WTC11 (cell line): ENCODE measurements at regions not wholly inside any gene's neighbourhood (a gene's known extent, or its start where the extent isn't known, plus 50 kb on each side); places are given as distances from the start of the nearest gene placed in this dataset.
A peak's percentile ranks its signal among the peaks of the same experiment; 100 is the strongest.

Experiments used
- ATAC-seq: fragments of 200-7000 bp; cut with Tn5 transposase; 2 replicates; pipeline ENCODE4 v1.10.0; 2021; ENCODE audit warnings: mild to moderate bottlenecking, moderate library complexity
- CTCF ChIA-PET: fragments of 300-600 bp; sonication (Branson Sonifier 250); formaldehyde crosslinking; loops from one replicate; lab custom pipeline; 2021; ENCODE audit warnings: antibody characterized with exemption; lab: Charles Lee
- POLR2A ChIA-PET: fragments of 350-600 bp; sonication (Branson Sonifier 250); formaldehyde crosslinking; loops from one replicate; lab custom pipeline; 2021; ENCODE audit warnings: antibody characterized with exemption; lab: Charles Lee
- DNase-seq: peaks from one replicate; pipeline ENCODE4 v3.0.0; 2021; ENCODE audit warnings: low spot score
- H3K27ac Mint-ChIP-seq: 2 replicates; pipeline ENCODE4 v1.8.0; 2021; ENCODE audit warnings: mixed read lengths
- H3K27me3 Mint-ChIP-seq: 2 replicates; pipeline ENCODE4 v1.8.0; 2021; ENCODE audit warnings: low read depth, mild to moderate bottlenecking, moderate library complexity, mixed read lengths
- H3K36me3 Mint-ChIP-seq: 2 replicates; pipeline ENCODE4 v1.8.0; 2021; ENCODE audit warnings: mixed read lengths
- H3K4me1 Mint-ChIP-seq: 2 replicates; pipeline ENCODE4 v1.8.0; 2022; ENCODE audit warnings: mixed read lengths
- H3K4me3 Mint-ChIP-seq: 2 replicates; pipeline ENCODE4 v1.8.0; 2021; ENCODE audit warnings: mild to moderate bottlenecking, moderate library complexity, mixed read lengths
- H3K9me3 Mint-ChIP-seq: 2 replicates; pipeline ENCODE4 v1.8.0; 2021; ENCODE audit warnings: mixed read lengths
- CBFB ChIP-seq: sonication (generic); formaldehyde crosslinking; IDR thresholded peaks from 2 replicates; pipeline ENCODE4 v1.8.1; 2022; ENCODE audit warnings: mild to moderate bottlenecking, low read depth, missing genetic modification reagents
- ESRRA ChIP-seq: sonication (generic); formaldehyde crosslinking; IDR thresholded peaks from 2 replicates; pipeline ENCODE4 v1.8.1; 2022; ENCODE audit warnings: mild to moderate bottlenecking, missing genetic modification reagents, borderline replicate concordance
- GTF2I ChIP-seq: fragments of 250-450 bp; sonication (Bioruptor Pico); conservative IDR thresholded peaks from 2 replicates; pipeline ENCODE4 v1.4.0; 2021; ENCODE audit warnings: mild to moderate bottlenecking
- MXD4 ChIP-seq: fragments of 250-450 bp; sonication (Bioruptor Pico); IDR thresholded peaks from 2 replicates; pipeline ENCODE4 v1.8.0; 2021; ENCODE audit warnings: mild to moderate bottlenecking, moderate library complexity, borderline replicate concordance
- OVOL2 ChIP-seq: fragments of 250-450 bp; sonication (Bioruptor Pico); IDR thresholded peaks from 2 replicates; pipeline ENCODE4 v1.9.0; 2021; ENCODE audit warnings: mild to moderate bottlenecking, borderline replicate concordance
- SMAD3 ChIP-seq: sonication (generic); formaldehyde crosslinking; IDR thresholded peaks from 2 replicates; pipeline ENCODE4 v1.8.0; 2022; ENCODE audit warnings: missing genetic modification reagents, mild to moderate bottlenecking, borderline replicate concordance
- SP1 ChIP-seq: sonication (generic); formaldehyde crosslinking; conservative IDR thresholded peaks from 2 replicates; pipeline ENCODE4 v1.8.1; 2022; ENCODE audit warnings: missing genetic modification reagents
- TP53 ChIP-seq: sonication (generic); formaldehyde crosslinking; IDR thresholded peaks from 2 replicates; pipeline ENCODE4 v1.8.1; 2023; ENCODE audit warnings: mild to moderate bottlenecking, missing genetic modification reagents
- ZNF219 ChIP-seq: sonication (generic); formaldehyde crosslinking; IDR thresholded peaks from 2 replicates; pipeline ENCODE4 v1.8.0; 2023; ENCODE audit warnings: missing genetic modification reagents, mild to moderate bottlenecking, borderline replicate concordance
- TF ChIP-seq, protein P1 (sequence below): sonication (generic); formaldehyde crosslinking; IDR thresholded peaks from 2 replicates; pipeline ENCODE4 v1.8.1; 2022; ENCODE audit warnings: low read depth, mild to moderate bottlenecking, moderate library complexity, missing genetic modification reagents, borderline replicate concordance
- TF ChIP-seq, protein P2 (sequence below): sonication (generic); formaldehyde crosslinking; IDR thresholded peaks from 2 replicates; pipeline ENCODE4 v1.8.0; 2022; ENCODE audit warnings: mild to moderate bottlenecking, missing genetic modification reagents
- TF ChIP-seq, protein P3 (sequence below): sonication (generic); formaldehyde crosslinking; IDR thresholded peaks from 2 replicates; pipeline ENCODE4 v1.8.1; 2023; ENCODE audit warnings: mild to moderate bottlenecking, missing genetic modification reagents, moderate library complexity
- TF ChIP-seq, protein P4 (sequence below): fragments of 250-450 bp; sonication (Bioruptor Pico); conservative IDR thresholded peaks from 2 replicates; pipeline ENCODE4 v1.9.0; 2021; ENCODE audit warnings: mild to moderate bottlenecking
- TF ChIP-seq, protein P5 (sequence below): sonication (generic); formaldehyde crosslinking; IDR thresholded peaks from 2 replicates; pipeline ENCODE4 v1.8.1; 2022; ENCODE audit warnings: mild to moderate bottlenecking, moderate library complexity, missing genetic modification reagents
- TF ChIP-seq, protein P6 (sequence below): sonication (generic); formaldehyde crosslinking; conservative IDR thresholded peaks from 2 replicates; pipeline ENCODE4 v1.8.1; 2023; ENCODE audit warnings: mild to moderate bottlenecking, low read depth, missing genetic modification reagents, moderate library complexity
- TF ChIP-seq, protein P7 (sequence below): fragments of 250-450 bp; sonication (Bioruptor Pico); IDR thresholded peaks from 2 replicates; pipeline ENCODE4 v1.9.0; 2021; ENCODE audit warnings: mild to moderate bottlenecking, borderline replicate concordance

DNA sequence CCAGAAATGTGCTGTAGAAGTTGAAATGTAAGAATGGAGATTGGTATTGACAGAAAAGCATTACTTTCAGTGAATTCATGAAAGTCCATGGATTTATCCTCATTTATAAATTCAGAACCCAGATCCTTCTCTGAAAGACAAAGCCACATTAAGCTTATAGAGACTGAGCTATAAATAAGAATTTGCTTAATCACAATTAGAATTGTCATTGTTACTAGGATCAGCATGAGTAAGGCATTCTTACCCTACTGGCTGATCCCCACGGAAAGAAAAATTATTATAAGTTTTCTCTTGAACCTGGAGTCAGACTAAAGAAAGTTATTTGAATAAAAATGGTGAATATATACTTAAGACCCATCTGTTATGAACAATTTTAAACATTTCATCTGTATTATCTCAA, 199.2 kb upstream of the DTNA start (continued):
- TF ChIP-seq, protein P1, sequence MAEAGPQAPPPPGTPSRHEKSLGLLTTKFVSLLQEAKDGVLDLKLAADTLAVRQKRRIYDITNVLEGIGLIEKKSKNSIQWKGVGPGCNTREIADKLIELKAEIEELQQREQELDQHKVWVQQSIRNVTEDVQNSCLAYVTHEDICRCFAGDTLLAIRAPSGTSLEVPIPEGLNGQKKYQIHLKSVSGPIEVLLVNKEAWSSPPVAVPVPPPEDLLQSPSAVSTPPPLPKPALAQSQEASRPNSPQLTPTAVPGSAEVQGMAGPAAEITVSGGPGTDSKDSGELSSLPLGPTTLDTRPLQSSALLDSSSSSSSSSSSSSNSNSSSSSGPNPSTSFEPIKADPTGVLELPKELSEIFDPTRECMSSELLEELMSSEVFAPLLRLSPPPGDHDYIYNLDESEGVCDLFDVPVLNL (CRISPR knock-in tag) = no peak
- TF ChIP-seq SP1 (CRISPR knock-in tag) = no peak
- TF ChIP-seq, protein P2, sequence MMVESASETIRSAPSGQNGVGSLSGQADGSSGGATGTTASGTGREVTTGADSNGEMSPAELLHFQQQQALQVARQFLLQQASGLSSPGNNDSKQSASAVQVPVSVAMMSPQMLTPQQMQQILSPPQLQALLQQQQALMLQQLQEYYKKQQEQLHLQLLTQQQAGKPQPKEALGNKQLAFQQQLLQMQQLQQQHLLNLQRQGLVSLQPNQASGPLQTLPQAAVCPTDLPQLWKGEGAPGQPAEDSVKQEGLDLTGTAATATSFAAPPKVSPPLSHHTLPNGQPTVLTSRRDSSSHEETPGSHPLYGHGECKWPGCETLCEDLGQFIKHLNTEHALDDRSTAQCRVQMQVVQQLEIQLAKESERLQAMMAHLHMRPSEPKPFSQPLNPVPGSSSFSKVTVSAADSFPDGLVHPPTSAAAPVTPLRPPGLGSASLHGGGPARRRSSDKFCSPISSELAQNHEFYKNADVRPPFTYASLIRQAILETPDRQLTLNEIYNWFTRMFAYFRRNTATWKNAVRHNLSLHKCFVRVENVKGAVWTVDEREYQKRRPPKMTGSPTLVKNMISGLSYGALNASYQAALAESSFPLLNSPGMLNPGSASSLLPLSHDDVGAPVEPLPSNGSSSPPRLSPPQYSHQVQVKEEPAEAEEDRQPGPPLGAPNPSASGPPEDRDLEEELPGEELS = no peak
- TF ChIP-seq MXD4 (CRISPR knock-in tag) = no peak
- TF ChIP-seq, protein P3, sequence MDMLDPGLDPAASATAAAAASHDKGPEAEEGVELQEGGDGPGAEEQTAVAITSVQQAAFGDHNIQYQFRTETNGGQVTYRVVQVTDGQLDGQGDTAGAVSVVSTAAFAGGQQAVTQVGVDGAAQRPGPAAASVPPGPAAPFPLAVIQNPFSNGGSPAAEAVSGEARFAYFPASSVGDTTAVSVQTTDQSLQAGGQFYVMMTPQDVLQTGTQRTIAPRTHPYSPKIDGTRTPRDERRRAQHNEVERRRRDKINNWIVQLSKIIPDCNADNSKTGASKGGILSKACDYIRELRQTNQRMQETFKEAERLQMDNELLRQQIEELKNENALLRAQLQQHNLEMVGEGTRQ = no peak

DNA sequence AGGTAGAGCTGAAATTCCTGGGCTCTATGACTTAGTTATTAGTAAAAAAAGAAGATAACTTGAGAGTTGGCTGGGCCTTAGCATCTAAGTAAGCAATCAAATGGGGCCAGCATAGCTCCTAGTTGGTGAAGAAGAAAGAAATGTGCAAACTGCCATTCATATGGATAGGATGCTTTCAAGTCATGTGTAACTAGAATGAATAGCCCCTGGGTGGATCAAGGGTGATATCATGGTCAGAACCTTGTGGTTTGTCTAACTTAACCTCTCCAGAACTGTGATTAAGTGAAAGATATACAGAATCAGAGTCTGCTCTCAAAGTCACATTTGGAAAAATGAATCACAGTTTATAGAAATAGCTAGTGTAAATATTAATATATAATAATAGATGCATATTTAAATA, 198.7 kb upstream of the DTNA start:
- POLR2A ChIA-PET = no interaction called here

More for the DNA sequence above, 198.7 kb upstream of the DTNA start:
- Mint-ChIP-seq H3K36me3 (peaks cover 30% of the 10 kb centered on the region), H3K9me3 (peaks cover 28% of the 10 kb centered on the region), H3K27ac (no peak overlapping the region), H3K27me3 (no peaks in the 10 kb centered on the region), H3K4me1 (peaks cover 15% of the 10 kb centered on the region), H3K4me3 (no peak overlapping the region)
- CTCF ChIA-PET = interaction anchor here (1.2 to 1.5 kb wide), 2 partner anchors 17 to 287 kb away, joined by 3 to 4 read pairs; partner anchors contain the start of gene NOL4
- ATAC-seq (peak; percentile 39; the same call in 1 of the 2 replicates), DNase-seq (no peak)
- TF ChIP-seq, protein P4, sequence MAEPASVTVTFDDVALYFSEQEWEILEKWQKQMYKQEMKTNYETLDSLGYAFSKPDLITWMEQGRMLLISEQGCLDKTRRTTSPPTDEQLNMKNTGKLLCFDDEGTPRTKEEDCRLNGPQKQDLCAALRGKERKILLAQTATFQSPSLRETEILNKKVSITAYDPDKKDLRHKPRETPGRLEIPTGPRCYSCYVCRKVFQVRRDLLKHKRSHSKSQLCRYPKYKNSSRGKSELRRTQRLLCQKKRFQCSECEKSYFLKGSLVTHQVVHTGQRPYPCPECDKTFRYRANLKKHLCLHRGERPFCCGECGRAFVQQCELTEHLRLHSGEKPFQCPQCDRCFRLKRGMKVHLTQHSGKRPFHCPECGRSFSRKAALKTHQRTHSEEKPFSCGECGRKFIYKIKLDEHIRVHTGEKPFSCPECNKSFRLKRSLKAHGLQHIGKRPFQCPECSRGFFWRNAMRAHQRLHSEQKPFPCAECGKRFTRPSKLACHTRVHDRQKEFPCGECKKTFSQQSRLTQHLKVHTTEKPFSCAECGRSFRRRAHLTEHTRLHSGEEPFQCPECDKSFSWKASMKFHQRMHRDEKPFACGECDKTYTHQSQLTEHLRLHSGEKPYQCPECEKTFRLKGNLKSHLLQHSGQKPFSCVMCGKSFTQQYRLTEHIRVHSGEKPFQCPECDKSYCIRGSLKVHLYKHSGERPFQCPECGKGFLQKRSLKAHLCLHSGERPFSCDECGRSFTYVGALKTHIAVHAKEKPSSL (CRISPR knock-in tag) = no peak
- TF ChIP-seq OVOL2 (CRISPR knock-in tag) (no peak), CBFB (no peak), MXD4 (CRISPR knock-in tag) (no peak), ESRRA (CRISPR knock-in tag) (no peak), SMAD3 (CRISPR knock-in tag) (no peak), ZNF219 (CRISPR knock-in tag) (no peak), GTF2I (CRISPR knock-in tag) (no peak), TP53 (CRISPR knock-in tag) (no peak)
- TF ChIP-seq, protein P5, sequence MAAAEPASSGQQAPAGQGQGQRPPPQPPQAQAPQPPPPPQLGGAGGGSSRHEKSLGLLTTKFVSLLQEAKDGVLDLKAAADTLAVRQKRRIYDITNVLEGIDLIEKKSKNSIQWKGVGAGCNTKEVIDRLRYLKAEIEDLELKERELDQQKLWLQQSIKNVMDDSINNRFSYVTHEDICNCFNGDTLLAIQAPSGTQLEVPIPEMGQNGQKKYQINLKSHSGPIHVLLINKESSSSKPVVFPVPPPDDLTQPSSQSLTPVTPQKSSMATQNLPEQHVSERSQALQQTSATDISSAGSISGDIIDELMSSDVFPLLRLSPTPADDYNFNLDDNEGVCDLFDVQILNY (CRISPR knock-in tag) = no peak
- TF ChIP-seq, protein P6, sequence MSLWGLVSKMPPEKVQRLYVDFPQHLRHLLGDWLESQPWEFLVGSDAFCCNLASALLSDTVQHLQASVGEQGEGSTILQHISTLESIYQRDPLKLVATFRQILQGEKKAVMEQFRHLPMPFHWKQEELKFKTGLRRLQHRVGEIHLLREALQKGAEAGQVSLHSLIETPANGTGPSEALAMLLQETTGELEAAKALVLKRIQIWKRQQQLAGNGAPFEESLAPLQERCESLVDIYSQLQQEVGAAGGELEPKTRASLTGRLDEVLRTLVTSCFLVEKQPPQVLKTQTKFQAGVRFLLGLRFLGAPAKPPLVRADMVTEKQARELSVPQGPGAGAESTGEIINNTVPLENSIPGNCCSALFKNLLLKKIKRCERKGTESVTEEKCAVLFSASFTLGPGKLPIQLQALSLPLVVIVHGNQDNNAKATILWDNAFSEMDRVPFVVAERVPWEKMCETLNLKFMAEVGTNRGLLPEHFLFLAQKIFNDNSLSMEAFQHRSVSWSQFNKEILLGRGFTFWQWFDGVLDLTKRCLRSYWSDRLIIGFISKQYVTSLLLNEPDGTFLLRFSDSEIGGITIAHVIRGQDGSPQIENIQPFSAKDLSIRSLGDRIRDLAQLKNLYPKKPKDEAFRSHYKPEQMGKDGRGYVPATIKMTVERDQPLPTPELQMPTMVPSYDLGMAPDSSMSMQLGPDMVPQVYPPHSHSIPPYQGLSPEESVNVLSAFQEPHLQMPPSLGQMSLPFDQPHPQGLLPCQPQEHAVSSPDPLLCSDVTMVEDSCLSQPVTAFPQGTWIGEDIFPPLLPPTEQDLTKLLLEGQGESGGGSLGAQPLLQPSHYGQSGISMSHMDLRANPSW = no peak
- TF ChIP-seq, protein P7, sequence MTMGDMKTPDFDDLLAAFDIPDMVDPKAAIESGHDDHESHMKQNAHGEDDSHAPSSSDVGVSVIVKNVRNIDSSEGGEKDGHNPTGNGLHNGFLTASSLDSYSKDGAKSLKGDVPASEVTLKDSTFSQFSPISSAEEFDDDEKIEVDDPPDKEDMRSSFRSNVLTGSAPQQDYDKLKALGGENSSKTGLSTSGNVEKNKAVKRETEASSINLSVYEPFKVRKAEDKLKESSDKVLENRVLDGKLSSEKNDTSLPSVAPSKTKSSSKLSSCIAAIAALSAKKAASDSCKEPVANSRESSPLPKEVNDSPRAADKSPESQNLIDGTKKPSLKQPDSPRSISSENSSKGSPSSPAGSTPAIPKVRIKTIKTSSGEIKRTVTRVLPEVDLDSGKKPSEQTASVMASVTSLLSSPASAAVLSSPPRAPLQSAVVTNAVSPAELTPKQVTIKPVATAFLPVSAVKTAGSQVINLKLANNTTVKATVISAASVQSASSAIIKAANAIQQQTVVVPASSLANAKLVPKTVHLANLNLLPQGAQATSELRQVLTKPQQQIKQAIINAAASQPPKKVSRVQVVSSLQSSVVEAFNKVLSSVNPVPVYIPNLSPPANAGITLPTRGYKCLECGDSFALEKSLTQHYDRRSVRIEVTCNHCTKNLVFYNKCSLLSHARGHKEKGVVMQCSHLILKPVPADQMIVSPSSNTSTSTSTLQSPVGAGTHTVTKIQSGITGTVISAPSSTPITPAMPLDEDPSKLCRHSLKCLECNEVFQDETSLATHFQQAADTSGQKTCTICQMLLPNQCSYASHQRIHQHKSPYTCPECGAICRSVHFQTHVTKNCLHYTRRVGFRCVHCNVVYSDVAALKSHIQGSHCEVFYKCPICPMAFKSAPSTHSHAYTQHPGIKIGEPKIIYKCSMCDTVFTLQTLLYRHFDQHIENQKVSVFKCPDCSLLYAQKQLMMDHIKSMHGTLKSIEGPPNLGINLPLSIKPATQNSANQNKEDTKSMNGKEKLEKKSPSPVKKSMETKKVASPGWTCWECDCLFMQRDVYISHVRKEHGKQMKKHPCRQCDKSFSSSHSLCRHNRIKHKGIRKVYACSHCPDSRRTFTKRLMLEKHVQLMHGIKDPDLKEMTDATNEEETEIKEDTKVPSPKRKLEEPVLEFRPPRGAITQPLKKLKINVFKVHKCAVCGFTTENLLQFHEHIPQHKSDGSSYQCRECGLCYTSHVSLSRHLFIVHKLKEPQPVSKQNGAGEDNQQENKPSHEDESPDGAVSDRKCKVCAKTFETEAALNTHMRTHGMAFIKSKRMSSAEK (CRISPR knock-in tag) = no peak
